Uterus (tissue), 3 donors: ENCODE measurements at regions not wholly inside any gene's neighbourhood (a gene's known extent, or its start where the extent isn't known, plus 50 kb on each side); places are given as distances from the start of the nearest gene placed in this dataset.

ENCODE experiments used
- DNase-seq, 2 donors: peaks; one replicate each; pipeline ENCODE4 v3.0.0-alpha.2; 2019 to 2020
- H3K27ac ChIP-seq, 2 donors: fragments of 200-600 bp; sonication (generic); 1 replicate in 1 of 2; 2 replicates in 1 of 2; pipeline ENCODE4 v1.5.1; 2016 to 2018
- H3K27me3 ChIP-seq, 2 donors: fragments of 200-600 bp; sonication (generic); one replicate each; pipeline ENCODE4 v1.5.1; 2018 to 2019; ENCODE audit warnings: control low read depth in 1 of 2
- H3K36me3 ChIP-seq, 2 donors: fragments of 200-600 bp; sonication (generic); one replicate each; pipeline ENCODE4 v1.5.1; 2019; ENCODE audit warnings: control low read depth in 1 of 2
- H3K4me1 ChIP-seq, 2 donors: fragments of 200-600 bp; sonication (generic); one replicate each; pipeline ENCODE4 v1.5.1; 2018 to 2019; ENCODE audit warnings: control low read depth in 1 of 2
- H3K4me3 ChIP-seq, 2 donors: fragments of 200-600 bp; sonication (generic); 1 replicate in 1 of 2; 2 replicates in 1 of 2; pipeline ENCODE4 v1.5.1; 2018 to 2019; ENCODE audit warnings: mild to moderate bottlenecking in 1 of 2
- H3K9me3 ChIP-seq, 2 donors: fragments of 200-600 bp; sonication (generic); one replicate each; pipeline ENCODE4 v1.5.1; 2019; ENCODE audit warnings: control low read depth in 1 of 2
- CTCF ChIP-seq, 4 experiments: fragments of 200-600 bp in 2 of 4; fragments of 450-650 bp in 2 of 4; sonication (generic) in 2 of 4; IDR thresholded peaks; one replicate each; pipeline ENCODE4 v1.5.1; 2016 to 2019; ENCODE audit warnings: antibody characterized with exemption in 4 of 4, mild to moderate bottlenecking in 2 of 4, moderate library complexity in 1 of 4
- POLR2A ChIP-seq, 2 donors: fragments of 450-650 bp; IDR thresholded peaks; one replicate each; pipeline ENCODE4 v1.6.1; 2016; ENCODE audit warnings: antibody characterized with exemption in 2 of 2, mild to moderate bottlenecking in 1 of 2, moderate library complexity in 1 of 2
- intact Hi-C: fragments of 100-400 bp; cut with DNase I; formaldehyde crosslinking; loops from one replicate; pipeline ENCODE4 v1.15.1; 2023; ENCODE audit warnings: low total_unique reads
- donor health status: DM: yes; HTN: yes; CAD: no.

- H3K4me1 ChIP-seq: no peaks in the 10 kb centered on the region
- no peaks in the 10 kb centered on the region for H3K9me3 ChIP-seq
- intact Hi-C loops: no loop called here
- no peaks in the 10 kb centered on the region for H3K36me3 ChIP-seq
- no peak for DNase-seq
- H3K27ac ChIP-seq: no peak overlapping the region
- no peak overlapping the region for H3K4me3 ChIP-seq
- H3K27me3 ChIP-seq: no peaks in the 10 kb centered on the region
- TF ChIP-seq POLR2A (IDR thresholded peaks at IDR 0.05): no peak
- no peak for TF ChIP-seq CTCF (IDR thresholded peaks at IDR 0.05)
Observed at GRCh38 chr4:179200681-179201080, 1758.4 kb upstream of the AGA start.

- Histone ChIP-seq H3K9me3 (no peaks in the 10 kb centered on the region), H3K4me1 (no peaks in the 10 kb centered on the region), H3K27me3 (no peaks in the 10 kb centered on the region), H3K4me3 (no peak overlapping the region), H3K27ac (no peak overlapping the region), H3K36me3 (no peaks in the 10 kb centered on the region)
- no peak for DNase-seq
- intact Hi-C loops: no loop called here
- TF ChIP-seq CTCF (IDR thresholded peaks at IDR 0.05) (no peak), POLR2A (IDR thresholded peaks at IDR 0.05) (no peak)
Observed at GRCh38 chr4:179225594-179225993, 1783.4 kb upstream of the AGA start.

GRCh38 chr4:179248821-179249220 is 1806.6 kb upstream of the AGA start:
- no peaks in the 10 kb centered on the region for H3K36me3 ChIP-seq
- DNase-seq: no peak
- H3K9me3 ChIP-seq: no peaks in the 10 kb centered on the region
- no peaks in the 10 kb centered on the region for H3K4me1 ChIP-seq
- TF ChIP-seq CTCF (IDR thresholded peaks at IDR 0.05) (no peak), POLR2A (IDR thresholded peaks at IDR 0.05) (no peak)
- H3K27ac ChIP-seq: no peak overlapping the region
- intact Hi-C loops: no loop called here
- no peak overlapping the region for H3K4me3 ChIP-seq
- H3K27me3 ChIP-seq: no peaks in the 10 kb centered on the region

GRCh38 chr4:179268791-179269190 is 1826.6 kb upstream of the AGA start:
- no peak for DNase-seq
- Histone ChIP-seq H3K9me3 (no peaks in the 10 kb centered on the region), H3K4me1 (no peaks in the 10 kb centered on the region), H3K27ac (no peak overlapping the region), H3K36me3 (no peaks in the 10 kb centered on the region), H3K4me3 (no peak overlapping the region), H3K27me3 (no peaks in the 10 kb centered on the region)
- intact Hi-C loops: no loop called here
- TF ChIP-seq CTCF (IDR thresholded peaks at IDR 0.05) (no peak), POLR2A (IDR thresholded peaks at IDR 0.05) (no peak)

GRCh38 chr4:179272282-179272681 is 1830.0 kb upstream of the AGA start:
- no peaks in the 10 kb centered on the region for H3K4me1 ChIP-seq
- H3K4me3 ChIP-seq: no peak overlapping the region
- no peak overlapping the region for H3K27ac ChIP-seq
- intact Hi-C loops: no loop called here
- no peaks in the 10 kb centered on the region for H3K9me3 ChIP-seq
- DNase-seq: no peak
- H3K27me3 ChIP-seq: no peaks in the 10 kb centered on the region
- H3K36me3 ChIP-seq: no peaks in the 10 kb centered on the region
- TF ChIP-seq CTCF (IDR thresholded peaks at IDR 0.05) (no peak), POLR2A (IDR thresholded peaks at IDR 0.05) (no peak)
